ENCODE measurements at regions not wholly inside any gene's neighbourhood (a gene's known extent, or its start where the extent isn't known, plus 50 kb on each side); places are given as distances from the start of the nearest gene placed in this dataset.

DNA sequence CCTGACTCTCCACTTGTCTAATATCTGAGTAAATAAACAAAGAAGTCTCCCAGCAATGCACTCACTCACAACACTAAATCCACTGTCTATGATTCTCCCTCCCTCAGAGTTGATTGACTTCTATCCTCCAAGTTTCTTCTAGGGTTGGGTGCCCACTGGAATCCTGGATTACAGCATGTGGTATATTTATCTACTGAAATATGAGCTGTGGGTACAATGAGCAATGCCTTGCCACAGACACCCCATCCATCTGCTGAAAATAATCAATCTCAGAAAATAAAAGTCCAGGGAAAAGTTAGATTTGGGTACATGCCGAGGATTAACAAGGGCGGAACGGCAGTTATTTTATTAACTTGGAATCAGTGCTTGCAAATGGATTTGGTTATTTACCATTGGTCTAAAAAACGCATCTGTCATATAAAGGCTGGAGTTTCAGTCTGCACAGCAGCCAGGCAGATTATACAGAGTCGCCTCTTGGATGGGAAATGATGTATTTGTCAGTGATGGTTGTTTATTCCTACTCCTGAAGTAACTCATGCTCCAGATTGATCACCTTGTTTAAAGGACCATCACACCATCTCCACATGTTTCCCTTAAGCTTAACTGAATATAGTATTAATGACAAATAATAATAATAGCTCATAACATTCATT is 193.9 kb upstream of the SOX9 start:
- TF ChIP-seq POLR2AphosphoS5 (IDR thresholded peaks at IDR 0.05; ENCODE audit: low read depth, low read length) (no peak), POLR2A (IDR thresholded peaks at IDR 0.05; ENCODE audit: low read depth, low read length) (no peak), TAF1 (IDR thresholded peaks at IDR 0.05; ENCODE audit: borderline replicate concordance, low read depth, low read length) (no peak)
